Suppressor macrophage treated with lipopolysaccharide for 4 hours (primary cell): ENCODE measurements at regions not wholly inside any gene's neighbourhood (a gene's known extent, or its start where the extent isn't known, plus 50 kb on each side); places are given as distances from the start of the nearest gene placed in this dataset.
A peak's percentile ranks its signal among the peaks of the same experiment; 100 is the strongest.
"Not testable (repeated sequence)": the region's sequence is repeated elsewhere in the genome, so short reads cannot be mapped to it uniquely, and the experiment has no call there.

Experiments used
- DNase-seq: peaks from one replicate; pipeline ENCODE4 v3.0.0-alpha.2; 2020

GRCh38 chr5:62196532-62196931 is 109.5 kb upstream of the KIF2A start:
- not testable (repeated sequence) for DNase-seq

DNA sequence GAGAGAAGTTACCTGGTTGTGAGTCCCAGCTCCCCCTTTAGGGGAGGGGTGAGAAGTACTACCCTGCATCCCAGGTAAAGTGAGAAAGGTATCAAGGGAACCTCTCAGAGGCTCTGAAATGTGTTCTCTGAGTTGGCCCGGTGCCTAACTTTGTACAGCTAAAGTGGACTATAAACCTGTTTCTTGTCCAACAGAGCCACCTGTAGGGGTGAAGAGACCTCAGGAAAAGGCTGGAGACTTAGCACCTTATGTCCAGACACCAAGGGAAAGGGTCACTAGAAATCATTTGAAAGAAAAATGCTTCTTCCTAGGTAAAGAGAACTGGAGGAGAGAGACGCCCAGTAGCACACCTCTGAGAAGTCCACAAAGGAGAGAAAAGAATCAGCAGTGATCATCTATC is 108.3 kb upstream of the KIF2A start:
- DNase-seq, result no peak

GRCh38 chr5:62198421-62198820 is 107.6 kb upstream of the KIF2A start:
- DNase-seq, result no peak

DNA sequence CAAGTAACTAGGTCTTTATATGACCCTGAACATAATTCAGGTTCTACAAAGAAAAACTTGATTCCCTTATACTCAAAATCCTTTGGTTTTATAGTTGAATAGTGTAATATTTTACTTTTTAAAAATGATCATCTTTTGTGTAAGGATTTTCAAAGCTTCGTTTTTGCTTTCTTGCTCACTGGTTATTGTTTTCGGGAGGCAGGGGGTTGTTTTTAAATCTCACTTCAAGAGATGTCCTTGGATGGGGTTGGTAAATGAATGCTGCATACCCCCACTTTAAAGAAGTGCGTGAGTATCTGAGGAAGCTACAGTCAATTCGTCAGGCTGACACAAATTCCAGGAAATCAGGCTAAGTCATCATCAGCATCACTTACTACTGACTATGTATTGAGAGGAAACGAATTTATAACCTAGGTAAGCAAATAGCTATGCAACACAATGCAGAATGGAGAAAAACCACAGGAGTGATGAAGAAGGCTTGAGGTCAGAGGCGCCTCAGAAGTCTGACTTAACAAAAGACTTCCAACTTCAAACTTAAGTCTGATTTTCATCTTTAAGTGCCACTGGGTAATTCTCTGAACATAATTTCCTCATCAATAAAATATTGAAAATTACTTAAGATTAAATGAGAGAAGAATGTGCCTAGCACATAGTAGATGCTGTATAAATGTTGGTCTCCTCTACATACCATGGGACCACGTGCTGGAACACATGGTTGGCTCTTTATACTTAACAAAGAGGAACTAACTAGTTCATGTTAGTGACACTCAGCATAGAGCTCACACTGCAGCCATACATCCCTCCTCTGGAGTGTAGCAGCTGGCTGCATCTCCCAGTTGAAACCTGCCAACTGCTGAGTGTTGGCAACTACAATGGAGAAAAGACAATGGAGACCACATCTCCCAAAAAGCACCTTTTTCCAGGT is 106.0 kb upstream of the KIF2A start:
- no peak for DNase-seq

GRCh38 chr5:62206150-62206829 is 99.7 kb upstream of the KIF2A start:
- no peak for DNase-seq

GRCh38 chr5:62208218-62208852 is 97.7 kb upstream of the KIF2A start:
- DNase-seq, result no peak

DNA sequence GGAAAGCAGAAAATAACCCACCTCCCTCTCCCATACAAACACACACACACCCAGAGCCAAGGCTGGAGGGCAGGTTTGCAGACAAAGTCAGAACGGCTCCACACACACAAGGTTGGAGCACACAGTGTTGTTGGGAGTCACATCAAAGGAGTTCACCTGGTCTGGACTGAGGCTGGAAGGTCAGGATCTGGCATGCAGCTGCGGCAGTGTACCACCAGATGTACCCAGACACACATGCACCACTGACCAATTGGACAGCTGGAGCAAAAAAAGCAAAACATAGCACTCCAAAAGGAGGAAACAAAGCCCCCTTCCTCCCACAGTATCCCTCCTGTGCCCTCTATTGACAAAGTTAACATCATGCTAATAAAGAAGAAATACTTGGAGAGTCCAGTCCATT is 94.6 kb upstream of the KIF2A start:
- DNase-seq, result no peak

DNA sequence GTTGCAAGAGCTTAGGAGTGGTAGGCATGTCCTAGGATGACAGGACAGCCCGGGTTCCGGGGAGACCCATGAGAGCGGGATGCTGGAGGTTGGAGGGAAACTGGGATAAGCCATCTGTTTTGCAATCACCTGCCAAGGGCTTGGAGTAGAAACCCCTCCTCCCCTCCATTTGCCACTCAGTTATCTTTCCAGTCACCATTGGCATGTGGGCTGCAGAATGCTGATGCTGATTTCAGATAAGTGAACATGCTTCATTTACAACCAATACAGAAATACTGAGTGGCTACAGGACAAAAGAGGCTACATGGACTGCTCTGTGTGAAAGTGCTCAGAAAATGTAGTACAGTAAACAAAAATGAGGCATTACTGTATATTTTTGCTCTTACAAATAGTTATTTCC is 93.4 kb upstream of the KIF2A start:
- no peak for DNase-seq

DNA sequence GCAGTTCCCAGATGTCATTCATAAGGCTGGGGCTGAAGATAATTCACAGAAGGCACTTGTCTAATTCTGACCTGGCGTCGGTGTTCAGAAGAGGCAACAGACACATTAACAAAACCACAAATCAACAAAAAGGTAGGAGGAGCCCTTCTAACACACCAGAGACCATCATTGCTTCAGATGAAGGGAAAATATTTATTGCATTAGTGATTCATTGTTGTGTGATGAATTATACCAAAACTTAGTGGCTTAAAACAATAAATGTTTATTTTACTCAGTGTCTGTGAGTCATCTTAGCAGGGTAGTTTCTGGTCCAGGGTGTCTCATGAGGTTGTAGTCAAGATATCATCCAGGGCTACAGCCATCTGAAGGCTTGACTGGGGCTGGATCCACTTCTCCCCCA is 91.3 kb upstream of the KIF2A start:
- DNase-seq, result no peak

DNA sequence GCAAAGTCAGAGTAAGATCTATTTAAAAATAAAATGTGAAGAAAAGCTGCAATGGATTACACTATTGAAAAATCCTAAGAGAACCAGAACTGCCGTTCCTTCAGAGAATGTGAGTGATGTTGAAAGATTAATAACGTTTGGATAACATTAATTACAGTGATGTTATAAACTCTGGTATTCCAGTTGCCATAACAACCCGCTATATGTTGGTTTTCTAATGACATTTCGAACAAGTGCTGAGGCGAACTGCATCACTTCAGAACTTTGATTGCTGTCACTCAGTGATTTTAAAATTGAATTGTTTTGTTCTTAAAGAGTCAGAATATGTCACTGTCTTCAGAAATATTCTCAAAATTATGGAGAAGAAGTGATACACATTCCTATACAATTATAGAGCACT is 89.4 kb upstream of the KIF2A start:
- not testable (repeated sequence) for DNase-seq

GRCh38 chr5:62217095-62217494 is 88.9 kb upstream of the KIF2A start:
- not testable (repeated sequence) for DNase-seq

DNA sequence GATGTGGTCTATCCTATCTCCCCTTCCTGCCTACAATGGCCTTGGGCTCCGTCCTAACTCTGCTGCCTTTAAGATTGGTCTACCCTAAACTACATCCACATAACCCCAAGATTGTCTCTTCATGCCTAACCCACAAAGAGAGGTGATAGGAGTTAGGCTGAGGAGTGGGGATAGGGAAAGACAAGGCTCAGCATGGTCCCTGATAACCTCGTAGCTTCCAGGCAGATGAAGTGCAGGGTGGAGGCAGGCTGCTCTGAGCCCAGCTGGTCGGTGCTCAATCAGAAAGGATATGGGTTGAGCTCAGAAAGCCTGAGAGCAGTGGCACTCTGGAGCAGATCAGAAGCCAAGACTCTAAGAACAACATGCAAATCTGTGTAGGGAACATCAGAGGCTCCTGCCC is 87.1 kb upstream of the KIF2A start:
- not testable (repeated sequence) for DNase-seq

DNA sequence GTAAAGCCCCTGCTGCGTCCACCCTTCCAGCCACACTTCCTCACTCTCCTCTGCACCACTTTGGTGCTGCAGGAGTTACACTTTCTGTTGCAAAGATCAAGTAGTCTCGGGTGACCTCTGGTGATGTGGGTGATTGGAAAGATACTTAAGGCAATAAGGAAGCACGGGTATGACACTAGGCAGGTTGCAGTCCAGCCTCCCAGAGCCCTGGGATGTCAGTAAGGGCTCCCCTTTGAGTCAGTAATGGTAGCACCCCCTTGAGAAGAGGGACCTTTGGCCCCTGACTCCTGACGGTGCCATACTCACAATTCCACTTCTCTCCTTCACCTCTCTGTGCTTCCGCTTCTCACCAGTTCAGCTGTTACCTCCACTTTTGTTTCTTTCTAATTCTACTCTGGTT is 84.1 kb upstream of the KIF2A start:
- DNase-seq, result not testable (repeated sequence)

DNA sequence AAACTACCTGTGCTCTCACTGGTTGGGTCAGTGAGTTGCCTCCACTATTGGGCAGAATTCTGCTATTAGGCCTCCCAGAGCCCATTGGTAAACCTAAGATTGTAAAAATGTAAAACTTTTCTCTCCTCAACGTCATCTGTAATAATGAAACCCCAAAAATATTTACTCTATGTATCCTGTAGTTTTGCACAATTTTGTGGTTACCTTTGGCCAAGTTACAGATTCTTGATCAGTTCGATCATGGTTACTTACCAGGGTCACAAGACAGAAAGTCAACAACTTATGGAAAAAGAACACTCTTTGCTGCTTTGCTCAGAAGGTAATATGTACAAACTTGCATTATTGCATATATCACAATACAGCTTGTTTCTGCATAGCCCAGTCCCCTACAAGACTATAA is 83.7 kb upstream of the KIF2A start:
- DNase-seq, result not testable (repeated sequence)

- DNase-seq, result not testable (repeated sequence)
Observed at GRCh38 chr5:62223312-62223670, 82.7 kb upstream of the KIF2A start.

DNA sequence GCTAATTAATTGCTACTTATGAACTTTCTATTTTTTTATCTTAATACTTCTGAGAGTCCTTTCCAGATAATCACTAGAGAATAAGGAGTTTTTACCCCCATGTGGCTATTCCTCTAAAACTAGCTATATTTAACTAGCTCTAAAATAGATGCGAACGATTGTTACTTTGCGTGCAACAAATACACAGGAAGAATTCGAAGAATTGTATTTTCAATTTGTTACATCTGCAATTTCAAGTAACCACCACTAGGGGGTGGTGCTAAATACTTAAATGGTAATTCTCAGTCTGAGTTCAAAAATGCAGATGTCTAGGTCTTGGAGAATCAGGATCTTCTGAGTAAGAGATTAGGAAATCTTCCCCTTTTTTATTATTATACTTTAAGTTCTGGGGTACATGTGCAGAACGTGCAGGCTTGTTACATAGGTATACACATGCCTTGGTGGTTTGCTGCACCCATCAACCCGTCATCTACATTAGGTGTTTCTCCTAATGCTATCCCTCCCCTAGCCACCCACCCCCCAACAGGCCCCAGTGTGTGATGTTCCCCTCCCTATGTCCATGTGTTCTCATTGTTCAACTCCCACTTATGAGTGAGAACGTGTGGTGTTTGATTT is 80.9 kb upstream of the KIF2A start:
- peak; percentile 12 for DNase-seq

- DNase-seq, result peak; percentile 23
Observed at GRCh38 chr5:62230876-62231388, 75.1 kb upstream of the KIF2A start.

DNA sequence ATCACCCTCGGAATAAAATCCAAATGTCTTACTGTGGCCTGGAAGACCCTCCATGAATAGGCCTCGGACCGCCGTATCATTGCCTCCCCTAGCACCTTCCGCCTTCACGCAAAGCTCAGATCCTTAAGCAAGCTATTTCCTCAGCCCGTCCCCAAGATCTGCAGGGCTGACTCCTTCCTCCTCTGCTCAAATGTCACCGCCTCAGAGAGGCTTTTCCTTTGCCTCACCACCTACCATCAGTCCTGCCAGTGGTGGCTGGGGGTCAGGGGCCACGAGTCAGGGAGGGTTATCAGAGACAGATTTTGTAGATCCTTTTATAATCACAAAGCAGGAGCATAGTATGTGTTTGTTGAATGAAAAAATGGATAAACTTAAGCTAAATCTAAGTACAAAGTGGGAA is 74.4 kb upstream of the KIF2A start:
- peak; percentile 43 for DNase-seq

DNA sequence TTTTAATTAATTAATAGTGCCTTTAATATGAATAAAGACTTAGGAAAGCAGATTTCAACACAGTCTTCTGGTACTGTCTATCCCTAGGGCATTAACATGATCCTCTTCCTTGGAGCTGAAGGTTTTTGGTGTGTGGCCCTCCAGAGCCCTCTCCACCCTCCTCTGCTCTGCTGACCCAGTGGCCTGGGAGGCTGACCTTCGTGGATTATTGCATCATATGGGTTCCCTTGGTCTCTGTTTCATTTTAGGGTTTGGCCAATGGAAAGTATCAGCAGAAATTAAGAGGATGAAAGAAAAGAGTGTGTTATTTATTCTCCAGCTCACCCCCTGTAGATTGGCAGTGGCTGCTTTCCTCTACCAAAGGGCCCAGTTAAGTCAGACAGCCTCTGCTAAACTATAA is 73.8 kb upstream of the KIF2A start:
- peak; percentile 30 for DNase-seq

- peak; percentile 73 for DNase-seq
Observed at GRCh38 chr5:62233083-62234046, 72.6 kb upstream of the KIF2A start.

DNA sequence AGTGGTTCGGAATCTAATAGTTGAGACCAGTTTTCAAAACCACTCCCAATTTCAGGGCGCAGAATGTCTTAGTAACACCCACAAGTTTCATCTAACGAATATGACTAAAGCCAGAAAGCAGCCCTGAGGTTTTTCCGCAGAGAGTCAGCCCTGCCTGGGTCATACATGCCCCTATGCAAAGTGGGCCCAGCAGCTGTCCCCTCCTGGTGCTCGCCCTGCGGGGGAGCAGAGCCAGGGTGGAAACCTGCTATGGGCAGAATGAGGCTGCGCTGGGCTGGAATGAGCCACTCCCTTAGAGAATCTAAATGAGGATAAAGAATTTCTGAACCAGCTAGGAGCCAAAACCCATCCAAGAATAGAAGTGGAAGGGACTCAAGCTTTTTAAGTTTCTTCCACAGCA is 69.4 kb upstream of the KIF2A start:
- not testable (repeated sequence) for DNase-seq

DNA sequence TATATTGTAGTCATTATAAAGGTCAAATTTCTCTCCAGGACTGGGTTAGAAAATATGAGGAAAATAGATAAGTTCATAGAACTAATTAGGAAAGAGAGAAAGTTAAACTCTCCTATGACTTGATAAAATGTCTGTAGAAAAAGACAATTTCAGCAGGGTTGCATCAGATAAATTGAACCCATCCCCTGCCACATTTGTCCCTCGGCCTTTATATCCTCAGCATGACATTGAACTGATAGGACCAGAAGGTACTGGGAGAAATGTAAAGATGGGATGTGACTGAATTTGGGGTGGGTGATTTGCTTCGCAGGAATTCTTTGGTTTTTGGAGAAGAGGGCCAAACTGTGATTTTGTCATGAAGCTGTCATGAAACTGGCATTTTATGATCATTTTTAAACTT is 68.1 kb upstream of the KIF2A start:
- not testable (repeated sequence) for DNase-seq
